ENCODE measurements at regions not wholly inside any gene's neighbourhood (a gene's known extent, or its start where the extent isn't known, plus 50 kb on each side); places are given as distances from the start of the nearest gene placed in this dataset.

GRCh38 chr16:86124321-86124720 is 225.4 kb downstream of the IRF8 start:
- DNase-seq = no peak

DNA sequence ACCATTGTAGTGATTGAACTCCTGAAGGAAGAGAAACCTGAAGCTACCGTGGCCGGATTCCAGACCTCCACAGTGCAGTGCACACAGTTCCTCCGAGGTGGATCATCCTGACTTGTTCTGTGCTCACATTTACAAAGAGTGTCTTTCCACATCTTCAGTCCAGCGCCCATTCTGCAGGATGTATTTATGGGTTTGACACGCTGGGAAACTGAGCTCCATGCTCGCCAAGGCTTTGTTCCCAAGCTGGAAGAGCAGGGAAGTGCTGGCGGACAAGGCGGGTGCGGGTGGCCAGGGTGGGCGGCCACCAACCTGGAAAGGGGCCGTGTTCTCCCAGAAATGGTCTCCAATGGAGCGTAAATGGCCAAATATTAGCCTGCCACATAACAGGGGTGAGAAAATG is 227.9 kb downstream of the IRF8 start:
- DNase-seq = no peak

DNA sequence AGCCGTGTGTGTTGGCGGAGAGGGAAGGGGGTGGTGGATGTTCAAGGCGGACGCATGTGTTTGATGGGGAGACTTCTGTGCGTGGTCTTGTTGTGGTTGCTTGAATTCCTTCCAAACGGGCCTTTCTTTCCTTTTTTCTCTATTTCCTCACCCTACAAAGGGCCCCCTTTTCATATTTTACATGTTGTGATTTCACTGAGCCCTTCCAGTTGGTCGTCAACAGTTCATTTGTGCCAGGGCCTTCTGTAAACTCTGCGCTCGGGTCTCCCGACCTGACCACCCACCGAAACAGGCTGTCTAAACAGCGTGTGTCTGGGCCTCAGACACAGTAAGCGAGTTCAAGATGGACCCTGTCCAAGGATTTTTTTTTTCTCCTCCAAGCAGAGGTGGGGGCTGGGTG is 228.4 kb downstream of the IRF8 start:
- DNase-seq = no peak

DNA sequence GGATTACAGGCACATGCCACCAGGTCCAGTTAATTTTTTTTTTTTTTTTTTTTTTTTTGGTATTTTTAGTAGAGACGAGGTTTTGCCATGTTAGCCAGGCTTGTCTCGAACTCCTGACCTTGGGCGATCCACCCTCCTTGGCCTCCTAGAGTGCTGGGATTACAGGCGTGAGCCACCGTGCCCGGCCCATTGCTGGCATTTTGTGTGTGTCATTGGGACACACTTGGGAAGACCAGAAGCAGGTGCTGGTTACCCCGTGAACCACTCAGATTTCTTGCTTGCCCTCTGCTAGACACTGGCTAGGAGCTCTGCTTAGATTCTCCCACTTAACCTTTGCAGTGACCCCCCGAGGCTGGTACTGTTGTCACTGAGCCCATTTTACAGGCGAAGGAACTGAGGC is 229.3 kb downstream of the IRF8 start:
- no peak for DNase-seq

DNA sequence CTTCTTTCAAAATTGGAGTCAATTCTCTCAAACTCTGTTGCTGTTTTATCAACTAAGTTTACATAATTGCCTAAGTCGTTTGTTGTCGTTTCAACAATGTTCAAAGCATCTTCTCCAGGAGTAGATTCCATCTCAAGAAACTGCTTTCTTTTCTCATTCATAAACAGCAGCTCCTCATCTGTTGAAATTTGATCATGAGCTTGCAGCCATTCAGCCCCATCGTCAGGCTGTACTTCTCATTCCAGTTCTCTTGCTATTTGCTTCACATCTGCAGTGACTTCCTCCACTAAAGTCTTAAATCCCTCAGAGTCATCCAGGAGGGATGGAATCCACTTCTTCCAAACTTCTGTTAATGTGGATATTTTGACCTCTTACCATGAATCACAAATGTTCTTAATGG is 230.6 kb downstream of the IRF8 start:
- no peak for DNase-seq

DNA sequence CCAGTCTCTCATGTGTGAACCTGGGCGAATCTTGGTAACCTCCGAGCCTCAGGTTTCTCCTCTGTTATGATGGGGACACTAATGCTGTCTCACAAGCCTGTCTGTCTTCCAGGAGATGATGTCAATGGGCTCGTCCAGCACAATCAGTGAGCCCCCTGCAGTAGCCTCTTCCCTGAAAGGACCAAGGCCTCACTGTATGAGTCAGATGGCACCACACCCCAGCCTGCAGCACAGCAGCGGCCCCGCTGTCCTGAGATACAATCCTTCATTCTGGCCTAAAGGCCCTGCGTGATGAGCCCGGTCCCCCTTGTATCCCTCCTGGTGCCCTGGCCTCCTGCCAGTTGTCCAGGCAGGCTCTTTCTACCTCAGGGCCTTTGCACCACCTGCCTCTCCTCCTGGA is 234.4 kb downstream of the IRF8 start:
- DNase-seq = no peak

GRCh38 chr16:86133847-86134375 is 234.9 kb downstream of the IRF8 start:
- no peak for DNase-seq

GRCh38 chr16:86134802-86135461 is 236.0 kb downstream of the IRF8 start:
- no peak for DNase-seq

DNA sequence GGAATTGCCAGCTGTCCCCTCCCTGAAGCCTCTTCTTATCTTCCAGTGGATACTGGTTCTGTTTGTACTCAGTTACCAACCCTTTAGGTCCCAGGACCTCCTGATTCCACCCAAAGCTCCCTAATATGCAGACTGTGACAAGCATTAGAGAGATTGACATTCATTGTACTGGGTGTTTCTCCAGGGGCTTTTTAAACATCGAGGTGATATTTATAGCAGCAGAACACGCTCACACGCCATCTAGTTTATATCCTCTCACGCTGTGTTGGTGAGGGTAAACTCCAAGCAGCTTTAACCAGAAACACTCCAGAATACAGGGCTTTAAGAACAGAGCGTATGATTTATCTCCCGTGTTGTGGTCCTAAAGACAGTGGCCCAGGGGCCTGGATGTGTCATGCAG is 238.4 kb downstream of the IRF8 start:
- no peak for DNase-seq

GRCh38 chr16:86138121-86139085 is 239.4 kb downstream of the IRF8 start:
- DNase-seq = no peak

- DNase-seq = no peak
Measured at GRCh38 chr16:86142801-86143236, 243.9 kb downstream of the IRF8 start.

GRCh38 chr16:86143666-86144065 is 244.7 kb downstream of the IRF8 start:
- no peak for DNase-seq

GRCh38 chr16:86145669-86146068 is 246.7 kb downstream of the IRF8 start:
- no peak for DNase-seq

DNA sequence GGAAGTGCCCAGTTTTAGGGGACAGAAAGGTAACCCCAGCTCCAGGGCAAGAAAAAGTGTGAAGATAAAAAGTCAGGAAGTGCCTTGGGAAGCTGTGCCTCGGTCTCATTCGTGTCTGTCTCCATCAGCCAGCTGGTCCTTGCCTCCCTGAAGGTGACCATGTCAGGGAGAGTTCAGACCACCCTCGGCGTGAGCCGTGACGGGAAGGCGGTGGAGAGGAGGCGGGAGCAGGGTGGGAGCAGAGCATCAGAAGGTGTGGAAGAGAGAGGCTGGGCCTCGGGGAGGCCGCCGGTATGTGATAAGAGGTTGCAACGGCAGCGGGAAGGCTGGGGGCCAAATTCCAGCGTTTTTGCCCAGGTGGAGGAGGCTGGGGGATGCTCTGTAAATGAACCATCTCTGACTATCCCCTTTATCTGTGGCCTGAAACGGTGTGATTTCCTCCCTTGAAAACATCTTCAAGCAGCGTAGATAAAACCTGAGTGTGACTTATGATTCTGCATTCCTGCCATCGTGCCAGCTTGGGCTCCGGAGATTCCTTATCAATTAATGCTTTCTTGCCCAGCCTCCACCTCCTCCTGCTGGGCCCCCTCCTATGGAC is 251.8 kb downstream of the IRF8 start:
- no peak for DNase-seq

DNA sequence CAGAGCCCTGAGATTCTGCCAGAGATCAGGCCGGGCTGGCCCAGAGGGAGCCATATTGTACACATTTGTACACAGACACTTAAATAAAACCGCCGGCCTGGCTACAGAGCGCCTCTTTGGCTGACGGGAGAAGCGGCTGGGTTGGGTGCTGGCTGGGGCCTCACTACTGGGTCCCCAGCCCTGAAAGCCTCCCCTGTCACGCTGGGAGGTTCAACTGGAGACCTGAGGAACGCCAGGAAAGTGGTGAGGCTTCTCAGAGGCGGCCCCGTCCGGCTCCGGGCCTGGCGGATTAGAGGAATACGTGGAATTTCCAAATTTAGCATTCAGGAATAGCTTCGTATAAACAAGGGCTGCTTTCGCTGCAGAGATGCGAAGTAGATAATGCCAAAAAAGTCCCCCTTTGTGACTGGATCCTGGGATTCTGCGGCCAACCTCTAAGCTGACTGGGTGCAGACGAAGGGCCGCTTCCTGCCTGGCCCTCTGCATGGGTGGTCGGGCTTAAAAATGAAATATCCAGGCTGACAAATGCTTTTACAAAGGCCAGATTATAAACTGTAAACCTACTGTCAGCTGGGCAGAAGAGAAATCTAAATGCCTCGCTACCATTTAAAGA is 252.4 kb downstream of the IRF8 start:
- DNase-seq = no peak

GRCh38 chr16:86156155-86156554 is 257.2 kb downstream of the IRF8 start:
- DNase-seq = no peak

DNA sequence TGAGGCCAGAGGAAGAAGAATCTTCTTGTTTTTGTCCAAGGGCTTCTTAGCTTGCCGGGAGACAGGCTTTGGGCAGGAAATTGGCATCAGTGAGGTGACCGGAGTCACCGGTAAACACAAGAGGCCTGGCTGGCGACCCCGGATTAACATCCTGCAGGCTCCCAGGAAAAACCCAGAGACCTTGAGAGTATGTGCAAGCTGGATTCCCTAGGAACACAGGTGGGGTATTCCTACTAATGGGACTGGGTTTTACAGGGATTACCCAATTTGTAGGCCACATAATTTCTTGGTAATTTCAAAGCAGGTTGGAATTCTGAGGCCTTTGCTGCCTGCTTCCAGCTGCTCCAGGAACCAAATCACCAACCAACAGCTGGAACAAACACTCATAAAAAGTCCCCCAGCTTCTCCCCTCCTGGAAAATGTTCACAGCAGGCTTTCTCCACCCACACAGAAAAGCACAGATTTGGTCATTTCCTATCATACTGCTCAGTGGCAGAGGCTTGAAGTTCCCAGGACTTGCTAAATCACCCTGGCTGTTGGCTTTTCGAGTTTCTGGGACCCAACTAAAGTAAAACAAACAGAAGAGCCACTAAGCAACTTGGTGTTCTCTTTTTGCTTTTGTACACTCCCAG is 258.8 kb downstream of the IRF8 start:
- no peak for DNase-seq

GRCh38 chr16:86158688-86159360 is 259.9 kb downstream of the IRF8 start:
- peak; percentile 1 for DNase-seq

GRCh38 chr16:86165479-86165878 is 266.5 kb downstream of the IRF8 start:
- DNase-seq = no peak

GRCh38 chr16:86166414-86166813 is 267.5 kb downstream of the IRF8 start:
- no peak for DNase-seq

- DNase-seq = no peak
Measured at GRCh38 chr16:86167061-86167460, 268.1 kb downstream of the IRF8 start.

DNA sequence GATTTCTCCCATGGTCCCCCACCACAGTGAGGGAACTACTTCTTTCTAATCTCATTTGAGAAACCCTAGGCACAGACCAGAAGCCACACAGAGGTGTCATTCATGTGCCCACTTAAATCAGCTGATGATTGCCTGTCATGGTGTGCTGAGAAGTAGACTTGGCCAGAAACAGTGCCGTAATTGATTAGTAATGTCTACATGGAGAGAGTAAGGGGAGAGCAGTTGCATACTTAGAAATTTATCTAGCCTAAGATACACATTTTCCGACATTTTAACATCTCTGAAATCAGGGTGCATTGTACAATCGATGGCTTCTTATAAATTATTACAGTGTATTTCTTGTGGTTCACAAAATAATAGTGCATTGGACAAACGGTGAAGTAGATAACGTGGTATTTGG is 271.8 kb downstream of the IRF8 start:
- DNase-seq = no peak
